HG03097 (cell line): ENCODE measurements at regions not wholly inside any gene's neighbourhood (a gene's known extent, or its start where the extent isn't known, plus 50 kb on each side); places are given as distances from the start of the nearest gene placed in this dataset.
"Not testable (repeated sequence)": the region's sequence is repeated elsewhere in the genome, so short reads cannot be mapped to it uniquely, and the experiment has no call there.

Experiments
- ATAC-seq: cut with Tn5 transposase; IDR thresholded peaks from one replicate; pipeline ENCODE4 v1.9.1; 2021; ENCODE audit not compliant: unreplicated experiment, low FRiP score

DNA sequence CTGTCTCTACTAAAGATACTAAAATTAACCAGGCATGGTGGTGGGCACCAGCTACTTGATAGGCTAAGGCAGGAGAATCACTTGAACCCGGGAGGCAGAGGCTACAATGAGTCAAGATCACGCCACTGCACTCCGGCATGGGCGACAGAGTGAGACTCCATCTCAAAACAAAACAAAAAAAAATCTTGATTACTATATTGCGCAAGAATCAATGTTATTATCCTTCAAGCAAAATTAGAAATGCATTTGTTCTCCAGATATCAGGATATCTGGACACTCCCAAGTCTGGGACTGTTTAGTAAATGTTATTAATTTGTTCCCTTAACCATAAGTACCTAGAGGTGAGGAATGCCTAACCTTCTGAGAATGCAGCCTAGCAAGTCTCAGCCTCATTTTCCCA, 992.2 kb upstream of the PCDH20 start:
- ATAC-seq, result no peak

- no peak for ATAC-seq
These were observed 972.9 kb upstream of the PCDH20 start for GRCh38 chr13:62388515-62388914.

DNA sequence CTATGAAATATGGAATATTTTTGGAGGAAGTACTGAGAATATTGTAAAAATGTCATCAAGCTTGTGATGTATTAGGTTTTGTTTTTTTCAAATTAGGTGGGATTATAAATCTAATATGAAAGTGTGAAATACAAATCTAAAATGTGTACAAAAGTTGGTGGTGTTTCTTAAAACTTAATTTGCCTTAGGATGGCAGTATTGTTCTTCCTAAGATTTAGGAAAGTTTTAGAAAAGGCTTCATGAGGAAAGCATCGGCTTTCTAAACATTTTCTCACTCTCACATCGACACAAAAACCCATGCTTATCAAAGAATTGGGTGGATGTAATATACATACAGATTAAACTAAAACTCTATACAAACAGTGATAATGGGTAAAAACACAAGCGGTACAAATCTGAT, 972.0 kb upstream of the PCDH20 start:
- ATAC-seq, result no peak

- not testable (repeated sequence) for ATAC-seq
These were observed 963.6 kb upstream of the PCDH20 start for GRCh38 chr13:62379241-62379640.

DNA sequence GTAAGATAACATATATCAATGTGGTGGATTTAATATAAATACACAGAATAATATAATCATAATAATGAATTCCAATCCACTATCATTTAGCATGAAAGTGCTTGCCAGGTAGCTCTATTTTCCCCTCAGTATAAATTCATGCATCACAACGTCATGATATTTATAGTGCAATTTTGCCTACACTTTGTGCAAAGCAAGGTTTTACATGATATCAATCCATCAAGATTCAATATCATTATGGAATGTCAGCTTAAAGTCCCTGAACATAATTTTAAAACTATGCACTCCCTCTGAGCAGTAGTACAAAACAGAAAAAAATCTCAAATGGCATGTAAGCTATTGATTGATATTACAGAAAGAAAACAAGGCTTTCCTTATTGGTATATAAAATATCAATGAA, 962.2 kb upstream of the PCDH20 start:
- ATAC-seq, result no peak

DNA sequence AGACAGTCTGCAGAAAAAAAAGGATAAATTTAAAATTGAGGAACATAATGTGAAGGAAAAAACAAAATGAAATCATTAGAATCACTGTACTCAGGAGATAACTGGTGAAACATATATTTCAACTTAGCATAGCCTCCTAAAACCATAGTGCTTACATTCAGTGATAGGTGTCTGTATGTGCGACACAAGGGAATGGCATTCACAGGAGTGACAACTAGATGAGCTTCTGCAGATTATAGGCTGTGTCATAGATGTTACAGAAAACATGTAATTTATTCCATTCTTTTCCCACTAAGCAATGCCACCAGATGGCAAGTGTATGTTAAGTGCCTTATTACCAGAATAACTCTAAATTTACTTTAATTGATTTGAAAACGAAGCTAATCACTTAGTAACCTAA, 960.0 kb upstream of the PCDH20 start:
- ATAC-seq, result no peak

GRCh38 chr13:62371737-62372136, 956.1 kb upstream of the PCDH20 start:
- no peak for ATAC-seq

DNA sequence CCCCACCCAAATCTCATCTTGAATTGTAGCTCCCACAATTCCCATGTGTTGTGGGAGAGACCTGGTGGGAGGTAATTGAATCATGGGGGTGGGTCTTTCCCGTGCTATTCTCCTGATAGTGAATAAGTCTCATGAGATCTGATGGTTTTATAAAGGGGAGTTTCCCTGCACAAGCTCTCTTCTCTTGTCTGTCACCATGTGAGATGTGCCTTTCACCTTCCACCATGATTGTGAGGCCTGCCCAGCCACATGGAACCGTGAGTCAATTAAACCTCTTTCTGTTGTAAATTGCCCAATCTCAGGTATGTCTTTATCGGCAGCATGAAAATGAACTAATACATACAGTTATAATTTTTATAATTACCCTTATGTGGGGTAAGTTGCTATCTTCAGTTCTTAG, 952.3 kb upstream of the PCDH20 start:
- not testable (repeated sequence) for ATAC-seq

- no peak for ATAC-seq
These were observed 945.0 kb upstream of the PCDH20 start for GRCh38 chr13:62360609-62361008.

GRCh38 chr13:62358646-62358932, 942.9 kb upstream of the PCDH20 start:
- ATAC-seq, result no peak

GRCh38 chr13:62357887-62358645, 942.4 kb upstream of the PCDH20 start:
- no peak for ATAC-seq

DNA sequence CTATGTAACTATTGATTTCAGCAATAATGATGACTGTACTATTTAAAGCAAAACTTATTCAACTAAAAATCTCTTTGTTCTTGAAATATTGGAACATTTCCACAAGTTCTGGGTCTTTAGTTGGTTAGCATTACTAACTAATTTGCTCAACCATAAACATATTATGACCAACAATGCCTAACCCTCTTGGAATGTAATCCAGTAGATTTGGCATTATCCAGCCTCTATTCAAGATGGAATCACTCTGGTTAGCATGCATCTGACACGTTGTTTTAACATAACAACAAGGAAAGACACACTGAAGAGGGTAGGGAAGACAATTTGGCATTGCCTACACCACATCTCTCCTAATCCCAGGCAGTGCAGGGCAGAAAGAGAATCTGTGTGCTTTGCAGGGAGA, 941.3 kb upstream of the PCDH20 start:
- ATAC-seq, result no peak

GRCh38 chr13:62337109-62337880, 921.6 kb upstream of the PCDH20 start:
- no peak for ATAC-seq

GRCh38 chr13:62336507-62336906, 920.9 kb upstream of the PCDH20 start:
- no peak for ATAC-seq

DNA sequence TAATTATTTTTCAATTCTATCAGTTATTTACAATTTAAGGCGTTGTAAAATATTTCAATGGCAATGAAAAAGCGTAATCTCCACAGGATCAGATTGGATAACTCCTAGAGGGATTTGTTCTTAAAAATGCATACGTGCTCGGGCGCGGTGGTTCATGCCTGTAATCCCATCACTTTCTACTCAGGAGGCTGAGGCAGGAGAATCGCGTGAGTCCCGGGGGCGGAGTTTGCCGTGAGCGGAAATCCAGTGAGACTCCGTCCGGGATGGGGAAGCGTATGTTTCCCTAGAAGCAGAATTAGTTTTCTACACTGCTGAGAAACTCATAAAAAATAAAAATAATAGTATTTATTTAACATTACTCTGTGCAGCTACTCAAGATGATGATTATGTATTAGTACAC, 917.8 kb upstream of the PCDH20 start:
- no peak for ATAC-seq

- ATAC-seq, result no peak
These were observed 915.7 kb upstream of the PCDH20 start for GRCh38 chr13:62331384-62331783.

DNA sequence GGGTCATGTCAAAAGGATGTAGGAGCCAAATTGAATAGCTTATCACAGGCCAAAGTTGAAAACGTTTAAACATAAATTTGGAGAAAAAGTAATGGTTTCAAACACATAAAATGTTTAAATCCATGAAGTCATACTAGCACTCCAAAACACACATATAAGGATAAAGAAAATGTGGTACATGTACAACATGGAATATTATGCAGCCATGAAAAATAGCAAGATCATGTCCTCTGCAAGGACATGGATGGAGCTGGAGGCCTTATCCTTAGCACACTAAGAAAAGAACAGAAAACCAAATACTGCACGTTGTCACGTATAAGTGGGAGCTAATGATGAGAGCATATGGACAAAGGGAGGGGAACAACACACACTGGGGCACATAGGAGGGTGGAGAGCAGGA, 911.7 kb upstream of the PCDH20 start:
- no peak for ATAC-seq

- ATAC-seq, result no peak
These were observed 909.2 kb upstream of the PCDH20 start for GRCh38 chr13:62324842-62325241.

DNA sequence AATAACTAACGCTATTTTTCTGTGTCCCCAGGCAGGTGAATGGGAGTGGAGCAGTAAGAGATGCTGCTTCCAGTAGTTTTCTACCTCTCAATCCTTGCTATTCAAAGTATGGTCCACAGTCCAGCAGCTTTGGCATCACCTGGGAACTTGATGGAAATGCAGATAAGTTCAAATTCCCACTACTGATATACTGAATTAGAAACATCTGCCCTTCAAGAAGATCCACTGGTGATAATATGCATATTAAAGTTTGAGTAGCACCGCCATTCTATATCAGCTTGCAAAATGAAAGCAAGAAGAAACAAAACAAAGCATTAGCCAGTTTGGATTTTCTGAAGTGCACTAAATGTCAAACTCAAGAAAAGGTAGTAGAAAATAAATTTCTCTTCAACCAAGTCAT, 906.2 kb upstream of the PCDH20 start:
- no peak for ATAC-seq

GRCh38 chr13:62321139-62321538, 905.5 kb upstream of the PCDH20 start:
- ATAC-seq, result no peak

GRCh38 chr13:62320129-62321108, 904.8 kb upstream of the PCDH20 start:
- ATAC-seq, result no peak
